Suprapubic skin (tissue), 3 donors: ENCODE measurements at regions not wholly inside any gene's neighbourhood (a gene's known extent, or its start where the extent isn't known, plus 50 kb on each side); places are given as distances from the start of the nearest gene placed in this dataset.

ENCODE experiments used
- CTCF ChIP-seq, 2 donors: fragments of 200-600 bp in 1 of 2; fragments of 450-650 bp in 1 of 2; sonication (generic) in 1 of 2; IDR thresholded peaks; one replicate each; pipeline ENCODE4 v1.5.1; 2016 to 2019; ENCODE audit warnings: antibody characterized with exemption in 2 of 2, mild to moderate bottlenecking in 1 of 2, moderate library complexity in 1 of 2
- POLR2A ChIP-seq, 2 donors: fragments of 450-650 bp; IDR thresholded peaks; one replicate each; pipeline ENCODE4 v1.6.1; 2017; ENCODE audit warnings: antibody characterized with exemption in 2 of 2, mild to moderate bottlenecking in 2 of 2, moderate library complexity in 2 of 2

- TF ChIP-seq POLR2A (IDR thresholded peaks at IDR 0.05) (no peak), CTCF (IDR thresholded peaks at IDR 0.05) (no peak)
Measured at GRCh38 chr2:215727507-215728503, 285.5 kb downstream of the MREG start.
